ENCODE measurements at regions not wholly inside any gene's neighbourhood (a gene's known extent, or its start where the extent isn't known, plus 50 kb on each side); places are given as distances from the start of the nearest gene placed in this dataset.

- TF ChIP-seq CTCF (IDR thresholded peaks at IDR 0.05; ENCODE audit: insufficient read depth, low read depth, low read length) (no peak), EZH2 (IDR thresholded peaks at IDR 0.05; ENCODE audit: insufficient read depth, low read length) (no peak)
Measured at GRCh38 chr3:40980467-40980866, 218.8 kb upstream of the CTNNB1 start.
